Endothelial cell (in vitro differentiated cells): ENCODE measurements at regions not wholly inside any gene's neighbourhood (a gene's known extent, or its start where the extent isn't known, plus 50 kb on each side); places are given as distances from the start of the nearest gene placed in this dataset.

Experiments
- DNase-seq: peaks from one replicate; pipeline ENCODE4 v3.0.0; 2021; ENCODE audit warnings: low spot score
- H3K27ac Mint-ChIP-seq: one replicate; pipeline ENCODE4 v1.8.0; 2021; ENCODE audit warnings: mixed read lengths, inconsistent platforms; ENCODE audit not compliant: unreplicated experiment
- H3K27me3 Mint-ChIP-seq: one replicate; pipeline ENCODE4 v1.8.0; 2021; ENCODE audit warnings: mild to moderate bottlenecking, moderate library complexity, mixed read lengths, inconsistent platforms; ENCODE audit not compliant: unreplicated experiment
- H3K36me3 Mint-ChIP-seq: one replicate; pipeline ENCODE4 v1.8.0; 2021; ENCODE audit warnings: mild to moderate bottlenecking, low read depth, mixed read lengths, inconsistent platforms; ENCODE audit not compliant: unreplicated experiment
- H3K4me1 Mint-ChIP-seq: one replicate; pipeline ENCODE4 v1.8.0; 2021; ENCODE audit warnings: mild to moderate bottlenecking, mixed read lengths, inconsistent platforms; ENCODE audit not compliant: unreplicated experiment
- H3K4me3 Mint-ChIP-seq: one replicate; pipeline ENCODE4 v1.8.0; 2021; ENCODE audit warnings: mild to moderate bottlenecking, mixed read lengths, inconsistent platforms; ENCODE audit not compliant: unreplicated experiment
- H3K9me3 Mint-ChIP-seq: one replicate; pipeline ENCODE4 v1.8.0; 2021; ENCODE audit warnings: mixed read lengths, inconsistent platforms; ENCODE audit not compliant: unreplicated experiment
- CTCF ChIP-seq: fragments of 200-600 bp; sonication (generic); IDR thresholded peaks from one replicate; pipeline ENCODE4 v1.5.0; 2021; ENCODE audit warnings: antibody characterized with exemption; ENCODE audit not compliant: unreplicated experiment

- TF ChIP-seq CTCF = no peak
- H3K4me3 Mint-ChIP-seq = no peak overlapping the region
- DNase-seq = no peak
- no peak overlapping the region for H3K27ac Mint-ChIP-seq
- no peaks in the 10 kb centered on the region for H3K4me1 Mint-ChIP-seq
- H3K36me3 Mint-ChIP-seq = no peaks in the 10 kb centered on the region
- H3K9me3 Mint-ChIP-seq = no peaks in the 10 kb centered on the region
- no peaks in the 10 kb centered on the region for H3K27me3 Mint-ChIP-seq
Observed at GRCh38 chr4:164571593-164572390, 182.1 kb upstream of the SMIM31 start.

GRCh38 chr4:164572877-164573279, 181.1 kb upstream of the SMIM31 start:
- H3K4me1 Mint-ChIP-seq = no peaks in the 10 kb centered on the region
- H3K36me3 Mint-ChIP-seq = no peaks in the 10 kb centered on the region
- DNase-seq = no peak
- no peak overlapping the region for H3K4me3 Mint-ChIP-seq
- no peak for TF ChIP-seq CTCF
- no peaks in the 10 kb centered on the region for H3K27me3 Mint-ChIP-seq
- H3K27ac Mint-ChIP-seq = no peak overlapping the region
- H3K9me3 Mint-ChIP-seq = no peaks in the 10 kb centered on the region

GRCh38 chr4:164575861-164576260, 178.1 kb upstream of the SMIM31 start:
- no peak for TF ChIP-seq CTCF
- no peak for DNase-seq
- Mint-ChIP-seq H3K4me1 (no peaks in the 10 kb centered on the region), H3K9me3 (no peaks in the 10 kb centered on the region), H3K36me3 (no peaks in the 10 kb centered on the region), H3K27ac (no peak overlapping the region), H3K27me3 (no peaks in the 10 kb centered on the region), H3K4me3 (no peak overlapping the region)

GRCh38 chr4:164579270-164579942, 174.5 kb upstream of the SMIM31 start:
- H3K4me3 Mint-ChIP-seq = no peak overlapping the region

More at GRCh38 chr4:164579270-164579942, 174.5 kb upstream of the SMIM31 start:
- Mint-ChIP-seq H3K36me3 (no peaks in the 10 kb centered on the region), H3K9me3 (no peaks in the 10 kb centered on the region), H3K27me3 (peaks cover 2% of the 10 kb centered on the region), H3K27ac (no peak overlapping the region), H3K4me1 (no peaks in the 10 kb centered on the region)
- no peak for TF ChIP-seq CTCF
- no peak for DNase-seq
